ENCODE measurements at regions not wholly inside any gene's neighbourhood (a gene's known extent, or its start where the extent isn't known, plus 50 kb on each side); places are given as distances from the start of the nearest gene placed in this dataset.

GRCh38 chr21:20627594-20627993 is 370.6 kb upstream of the NCAM2 start:
- Histone ChIP-seq H3K9me3 (peaks cover 0 to 14% (median 0%) of the 10 kb centered on the region in 4 donors), H3K36me3 (no peaks in the 10 kb centered on the region), H3K27ac (no peak overlapping the region), H3K27me3 (no peaks in the 10 kb centered on the region), H3K4me1 (no peaks in the 10 kb centered on the region), H3K4me3 (no peak overlapping the region)
- ATAC-seq (ENCODE audit: low FRiP score in 2 of 2) (no peak), DNase-seq (no peak)
- no peak for TF ChIP-seq POLR2A (IDR thresholded peaks at IDR 0.05)
- no peak for TF ChIP-seq EP300 (IDR thresholded peaks at IDR 0.05)
- no peak for TF ChIP-seq CTCF (IDR thresholded peaks at IDR 0.05)
- no peak for TF ChIP-seq POLR2AphosphoS5 (IDR thresholded peaks at IDR 0.05)
- WGBS, 2 donors = 74 to 81% methylated on average over 4 of the region's 4 CpGs

- WGBS, 2 donors = 95 to 97% methylated on average over 1 of the region's 1 CpG
- Histone ChIP-seq H3K36me3 (no peaks in the 10 kb centered on the region), H3K27me3 (no peaks in the 10 kb centered on the region), H3K4me1 (no peaks in the 10 kb centered on the region), H3K4me3 (no peak overlapping the region), H3K9me3 (peaks cover 0 to 5% (median 0%) of the 10 kb centered on the region in 4 donors), H3K27ac (no peak overlapping the region)
- DNase-seq (no peak), ATAC-seq (ENCODE audit: low FRiP score in 2 of 2) (no peak)
- no peak for TF ChIP-seq EP300 (IDR thresholded peaks at IDR 0.05)
- no peak for TF ChIP-seq POLR2A (IDR thresholded peaks at IDR 0.05)
Measured at GRCh38 chr21:20631633-20632032, 366.6 kb upstream of the NCAM2 start.

- Histone ChIP-seq H3K36me3 (no peaks in the 10 kb centered on the region), H3K27me3 (no peaks in the 10 kb centered on the region), H3K27ac (no peak overlapping the region), H3K9me3 (no peaks in the 10 kb centered on the region), H3K4me1 (no peaks in the 10 kb centered on the region), H3K4me3 (no peak overlapping the region)
- TF ChIP-seq POLR2AphosphoS5 (IDR thresholded peaks at IDR 0.05) (no peak), EP300 (IDR thresholded peaks at IDR 0.05) (no peak), CTCF (IDR thresholded peaks at IDR 0.05) (no peak), POLR2A (IDR thresholded peaks at IDR 0.05) (no peak)
- DNase-seq = no peak
- ATAC-seq (ENCODE audit: low FRiP score in 2 of 2) = no peak
- WGBS, 2 donors = 59 to 60% methylated on average over 2 of the region's 2 CpGs
Measured at GRCh38 chr21:20639026-20639425, 359.2 kb upstream of the NCAM2 start.

GRCh38 chr21:20641241-20641640 is 357.0 kb upstream of the NCAM2 start:
- peaks cover 0 to 10% (median 0%) of the 10 kb centered on the region in 4 donors for H3K9me3 ChIP-seq
- ATAC-seq (ENCODE audit: low FRiP score in 2 of 2) = no peak
- DNase-seq = no peak
- H3K27me3 ChIP-seq = no peaks in the 10 kb centered on the region
- no peaks in the 10 kb centered on the region for H3K4me1 ChIP-seq
- no peaks in the 10 kb centered on the region for H3K36me3 ChIP-seq
- H3K27ac ChIP-seq = no peak overlapping the region
- WGBS, 2 donors = 77 to 85% methylated on average over 2 of the region's 2 CpGs
- H3K4me3 ChIP-seq = no peak overlapping the region
- TF ChIP-seq POLR2AphosphoS5 (IDR thresholded peaks at IDR 0.05) = no peak
- TF ChIP-seq POLR2A (IDR thresholded peaks at IDR 0.05) = no peak
- no peak for TF ChIP-seq CTCF (IDR thresholded peaks at IDR 0.05)
- TF ChIP-seq EP300 (IDR thresholded peaks at IDR 0.05) = no peak

GRCh38 chr21:20642681-20643080 is 355.5 kb upstream of the NCAM2 start:
- ATAC-seq (ENCODE audit: low FRiP score in 2 of 2) = no peak
- peaks cover 0 to 14% (median 0%) of the 10 kb centered on the region in 4 donors for H3K9me3 ChIP-seq
- H3K4me1 ChIP-seq = no peaks in the 10 kb centered on the region
- no peak overlapping the region for H3K4me3 ChIP-seq
- WGBS, 2 donors = 74 to 93% methylated on average over 5 of the region's 5 CpGs
- H3K27me3 ChIP-seq = no peaks in the 10 kb centered on the region
- no peaks in the 10 kb centered on the region for H3K36me3 ChIP-seq
- H3K27ac ChIP-seq = no peak overlapping the region
- DNase-seq = no peak
- TF ChIP-seq POLR2A (IDR thresholded peaks at IDR 0.05) (no peak), POLR2AphosphoS5 (IDR thresholded peaks at IDR 0.05) (no peak), CTCF (IDR thresholded peaks at IDR 0.05) (no peak), EP300 (IDR thresholded peaks at IDR 0.05) (no peak)
